ENCODE measurements at regions not wholly inside any gene's neighbourhood (a gene's known extent, or its start where the extent isn't known, plus 50 kb on each side); places are given as distances from the start of the nearest gene placed in this dataset.

GRCh38 chr2:236632295-236633218 is 62.9 kb downstream of the ACKR3 start:
- H3K27me3 Mint-ChIP-seq = no peaks in the 10 kb centered on the region
- no peaks in the 10 kb centered on the region for H3K4me1 Mint-ChIP-seq (ENCODE audit: low read depth)
- no peaks in the 10 kb centered on the region for H3K9me3 Mint-ChIP-seq
- H3K4me3 Mint-ChIP-seq = no peak overlapping the region
- H3K36me3 Mint-ChIP-seq (ENCODE audit: low read depth) = no peaks in the 10 kb centered on the region
- no peak overlapping the region for H3K27ac Mint-ChIP-seq
- DNase-seq = no peak

- Mint-ChIP-seq H3K27me3 (no peaks in the 10 kb centered on the region), H3K4me3 (no peak overlapping the region), H3K9me3 (no peaks in the 10 kb centered on the region), H3K36me3 (ENCODE audit: low read depth) (no peaks in the 10 kb centered on the region), H3K4me1 (ENCODE audit: low read depth) (no peaks in the 10 kb centered on the region), H3K27ac (no peak overlapping the region)
- no peak for DNase-seq
These were observed 63.6 kb downstream of the ACKR3 start for GRCh38 chr2:236633219-236633570.

GRCh38 chr2:236633775-236634560 is 64.3 kb downstream of the ACKR3 start:
- DNase-seq = no peak
- Mint-ChIP-seq H3K27ac (no peak overlapping the region), H3K36me3 (ENCODE audit: low read depth) (no peaks in the 10 kb centered on the region), H3K4me3 (no peak overlapping the region), H3K4me1 (ENCODE audit: low read depth) (no peaks in the 10 kb centered on the region), H3K27me3 (no peaks in the 10 kb centered on the region), H3K9me3 (no peaks in the 10 kb centered on the region)

GRCh38 chr2:236636261-236636660 is 66.6 kb downstream of the ACKR3 start:
- Mint-ChIP-seq H3K27ac (no peak overlapping the region), H3K27me3 (peaks cover 12% of the 10 kb centered on the region), H3K36me3 (ENCODE audit: low read depth) (no peaks in the 10 kb centered on the region), H3K9me3 (no peaks in the 10 kb centered on the region), H3K4me3 (no peak overlapping the region), H3K4me1 (ENCODE audit: low read depth) (no peaks in the 10 kb centered on the region)
- no peak for DNase-seq

- Mint-ChIP-seq H3K36me3 (ENCODE audit: low read depth) (no peaks in the 10 kb centered on the region), H3K27me3 (peaks cover 17% of the 10 kb centered on the region), H3K4me3 (no peak overlapping the region), H3K27ac (no peak overlapping the region), H3K4me1 (ENCODE audit: low read depth) (no peaks in the 10 kb centered on the region), H3K9me3 (no peaks in the 10 kb centered on the region)
- DNase-seq = no peak
These were observed 67.3 kb downstream of the ACKR3 start for GRCh38 chr2:236636714-236637470.

- H3K4me3 Mint-ChIP-seq = no peak overlapping the region
- H3K9me3 Mint-ChIP-seq = no peaks in the 10 kb centered on the region
These were observed 68.3 kb downstream of the ACKR3 start for GRCh38 chr2:236637686-236638569.

GRCh38 chr2:236638707-236639106 is 69.1 kb downstream of the ACKR3 start:
- Mint-ChIP-seq H3K9me3 (no peaks in the 10 kb centered on the region), H3K4me3 (no peak overlapping the region), H3K36me3 (ENCODE audit: low read depth) (no peaks in the 10 kb centered on the region), H3K27ac (no peak overlapping the region), H3K27me3 (peaks cover 30% of the 10 kb centered on the region), H3K4me1 (ENCODE audit: low read depth) (no peaks in the 10 kb centered on the region)
- DNase-seq = no peak

More at GRCh38 chr2:236637686-236638569, 68.3 kb downstream of the ACKR3 start:
- DNase-seq = no peak
- Mint-ChIP-seq H3K4me1 (ENCODE audit: low read depth) (no peaks in the 10 kb centered on the region), H3K27ac (no peak overlapping the region), H3K36me3 (ENCODE audit: low read depth) (no peaks in the 10 kb centered on the region), H3K27me3 (peaks cover 27% of the 10 kb centered on the region)

- Mint-ChIP-seq H3K36me3 (ENCODE audit: low read depth) (no peaks in the 10 kb centered on the region), H3K27ac (no peak overlapping the region), H3K4me3 (no peak overlapping the region), H3K27me3 (peaks cover 35% of the 10 kb centered on the region), H3K9me3 (no peaks in the 10 kb centered on the region), H3K4me1 (ENCODE audit: low read depth) (no peaks in the 10 kb centered on the region)
- DNase-seq = no peak
These were observed 70.0 kb downstream of the ACKR3 start for GRCh38 chr2:236639461-236640235.

GRCh38 chr2:236641051-236641726 is 71.6 kb downstream of the ACKR3 start:
- H3K36me3 Mint-ChIP-seq (ENCODE audit: low read depth) = no peaks in the 10 kb centered on the region
- H3K4me1 Mint-ChIP-seq (ENCODE audit: low read depth) = no peaks in the 10 kb centered on the region
- DNase-seq = no peak
- no peak overlapping the region for H3K27ac Mint-ChIP-seq
- H3K27me3 Mint-ChIP-seq = peaks cover 35% of the 10 kb centered on the region
- H3K4me3 Mint-ChIP-seq = no peak overlapping the region
- H3K9me3 Mint-ChIP-seq = no peaks in the 10 kb centered on the region

GRCh38 chr2:236642125-236642524 is 72.5 kb downstream of the ACKR3 start:
- Mint-ChIP-seq H3K9me3 (no peaks in the 10 kb centered on the region), H3K27ac (no peak overlapping the region), H3K36me3 (ENCODE audit: low read depth) (no peaks in the 10 kb centered on the region), H3K27me3 (peaks cover 39% of the 10 kb centered on the region), H3K4me3 (no peak overlapping the region), H3K4me1 (ENCODE audit: low read depth) (no peaks in the 10 kb centered on the region)
- no peak for DNase-seq

- no peak overlapping the region for H3K4me3 Mint-ChIP-seq
These were observed 73.1 kb downstream of the ACKR3 start for GRCh38 chr2:236642584-236643291.

GRCh38 chr2:236643480-236643879 is 73.9 kb downstream of the ACKR3 start:
- no peaks in the 10 kb centered on the region for H3K36me3 Mint-ChIP-seq (ENCODE audit: low read depth)
- no peaks in the 10 kb centered on the region for H3K4me1 Mint-ChIP-seq (ENCODE audit: low read depth)
- H3K4me3 Mint-ChIP-seq = no peak overlapping the region
- H3K9me3 Mint-ChIP-seq = no peaks in the 10 kb centered on the region
- H3K27ac Mint-ChIP-seq = no peak overlapping the region
- peaks cover 39% of the 10 kb centered on the region for H3K27me3 Mint-ChIP-seq
- no peak for DNase-seq

More at GRCh38 chr2:236642584-236643291, 73.1 kb downstream of the ACKR3 start:
- H3K27ac Mint-ChIP-seq = no peak overlapping the region
- no peak for DNase-seq
- no peaks in the 10 kb centered on the region for H3K36me3 Mint-ChIP-seq (ENCODE audit: low read depth)
- no peaks in the 10 kb centered on the region for H3K4me1 Mint-ChIP-seq (ENCODE audit: low read depth)
- H3K27me3 Mint-ChIP-seq = peaks cover 39% of the 10 kb centered on the region
- H3K9me3 Mint-ChIP-seq = no peaks in the 10 kb centered on the region
